Activated T-cell treated with anti-CD3 and anti-CD28 coated beads for 24 hours (primary cell): ENCODE measurements at regions not wholly inside any gene's neighbourhood (a gene's known extent, or its start where the extent isn't known, plus 50 kb on each side); places are given as distances from the start of the nearest gene placed in this dataset.

Experiments
- DNase-seq: peaks from one replicate; pipeline ENCODE4 v3.0.0-alpha.2; 2020; ENCODE audit warnings: low read depth

DNA sequence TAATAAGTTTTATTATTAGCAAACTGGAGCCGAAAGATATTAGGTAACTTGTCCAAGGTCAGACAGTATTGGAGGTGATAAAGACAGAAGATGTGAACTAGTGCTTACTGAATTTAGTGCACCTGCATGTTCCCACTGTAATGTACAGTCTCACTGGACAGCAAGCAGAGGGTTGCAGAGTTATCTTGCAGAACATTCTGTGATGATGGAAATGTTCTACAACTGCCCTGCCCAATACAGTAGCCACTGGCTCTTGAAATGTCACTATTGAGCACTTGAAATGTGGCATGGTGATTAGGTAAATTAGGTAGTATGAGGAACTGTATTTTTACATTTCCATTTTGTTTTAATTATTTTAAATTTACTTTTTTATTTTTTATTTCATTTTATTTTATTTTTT is 356.6 kb downstream of the EPHA4 start:
- DNase-seq: no peak

DNA sequence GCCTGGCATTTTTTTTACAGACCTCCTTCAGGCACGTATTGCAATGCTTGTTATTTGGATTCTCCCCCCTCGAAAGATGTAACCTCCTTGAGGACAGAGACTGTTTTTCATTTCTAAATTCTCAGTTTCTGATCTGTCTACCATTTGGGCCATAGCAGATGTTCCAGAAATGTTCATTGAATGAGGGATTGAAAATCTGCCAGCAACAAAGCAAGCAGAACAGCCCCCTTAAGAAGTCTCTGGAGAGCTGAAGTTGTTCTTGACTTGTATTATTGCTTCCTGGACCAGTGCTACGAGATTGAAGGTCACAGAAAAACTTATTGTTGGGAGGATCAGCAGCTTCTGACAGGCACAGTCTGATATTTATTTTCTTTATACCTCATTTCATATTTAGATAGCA is 355.5 kb downstream of the EPHA4 start:
- DNase-seq: no peak

GRCh38 chr2:221225752-221226151 is 346.4 kb downstream of the EPHA4 start:
- DNase-seq: no peak

- DNase-seq: no peak
Measured at GRCh38 chr2:221228214-221228769, 343.8 kb downstream of the EPHA4 start.

DNA sequence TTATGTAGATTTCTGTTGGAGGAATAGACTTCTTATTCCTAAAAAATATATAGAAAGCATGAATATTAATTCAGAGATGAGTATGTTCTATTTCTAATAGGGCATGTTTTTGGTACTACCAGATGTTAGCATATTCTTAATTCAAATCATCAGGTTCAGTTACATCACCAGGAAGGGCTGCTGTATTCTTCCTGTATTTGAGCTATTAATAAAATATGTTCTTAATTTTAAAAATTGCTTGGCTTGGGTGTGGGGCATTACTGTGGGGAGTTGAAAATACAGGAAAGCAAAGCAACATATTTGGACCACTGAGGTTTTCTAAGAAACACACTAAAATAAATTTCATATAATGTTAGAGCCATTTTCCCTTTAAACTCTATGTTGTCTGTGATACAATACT is 343.0 kb downstream of the EPHA4 start:
- no peak for DNase-seq

- no peak for DNase-seq
Measured at GRCh38 chr2:221231511-221231910, 340.6 kb downstream of the EPHA4 start.

DNA sequence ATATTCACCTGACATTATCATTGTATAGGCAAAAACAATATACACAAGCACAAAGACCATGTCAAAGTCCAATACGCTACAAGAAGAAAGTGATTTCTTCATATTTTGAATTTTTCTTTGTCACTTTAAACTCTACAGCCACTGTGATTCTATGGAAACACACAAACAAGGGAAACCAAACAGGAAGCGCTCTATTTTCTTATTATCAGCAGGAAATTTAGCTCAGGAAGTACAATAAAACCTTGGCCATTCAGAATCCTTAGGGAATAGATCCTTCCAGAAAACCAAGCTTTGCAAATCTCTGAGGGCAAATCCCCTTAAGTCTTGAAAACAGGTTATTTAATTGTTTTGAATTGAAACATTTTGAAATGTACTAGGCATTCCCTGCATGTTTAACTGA is 336.2 kb downstream of the EPHA4 start:
- DNase-seq: no peak

- no peak for DNase-seq
Measured at GRCh38 chr2:221241072-221241471, 331.0 kb downstream of the EPHA4 start.

- DNase-seq: no peak
Measured at GRCh38 chr2:221243771-221244170, 328.3 kb downstream of the EPHA4 start.

GRCh38 chr2:221245045-221245444 is 327.1 kb downstream of the EPHA4 start:
- DNase-seq: no peak

DNA sequence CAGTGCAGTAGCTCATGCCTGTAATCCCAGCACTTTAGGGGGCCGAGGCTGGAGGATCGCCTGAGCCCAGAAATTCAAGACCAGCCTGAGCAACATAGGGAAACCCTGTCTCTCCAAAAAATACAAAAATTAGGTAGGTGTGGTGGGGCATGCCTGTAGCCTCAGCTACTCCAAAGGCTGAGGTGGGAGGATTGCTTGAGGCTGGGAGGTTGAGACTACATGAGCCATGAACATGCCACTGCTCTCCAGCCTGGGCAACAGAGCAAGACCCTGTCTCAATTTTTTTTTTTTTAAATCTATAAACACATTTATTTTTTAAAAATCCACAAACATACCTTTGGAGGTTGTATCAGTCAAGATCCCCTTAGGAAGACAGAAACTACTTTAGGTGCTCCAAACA is 326.3 kb downstream of the EPHA4 start:
- DNase-seq: no peak

DNA sequence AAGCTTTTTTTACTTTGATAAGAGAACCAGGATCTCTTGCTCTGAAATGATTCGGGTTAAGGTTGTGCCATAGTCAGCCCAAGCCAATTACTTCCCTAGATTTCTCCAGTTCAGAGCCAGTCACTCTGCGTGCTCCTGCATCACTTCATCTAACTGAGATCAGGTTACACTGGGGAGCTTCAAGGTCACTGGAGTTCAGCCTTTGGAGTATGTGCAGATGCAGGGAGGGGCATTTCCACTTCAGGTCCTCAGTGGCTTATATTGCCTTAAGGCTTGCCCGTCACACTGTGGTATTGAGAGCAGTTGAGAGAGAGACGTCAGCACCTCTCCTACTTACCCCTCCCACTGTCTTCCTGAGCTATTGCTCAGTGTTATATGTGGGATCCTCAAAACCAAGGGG is 317.8 kb downstream of the EPHA4 start:
- no peak for DNase-seq

DNA sequence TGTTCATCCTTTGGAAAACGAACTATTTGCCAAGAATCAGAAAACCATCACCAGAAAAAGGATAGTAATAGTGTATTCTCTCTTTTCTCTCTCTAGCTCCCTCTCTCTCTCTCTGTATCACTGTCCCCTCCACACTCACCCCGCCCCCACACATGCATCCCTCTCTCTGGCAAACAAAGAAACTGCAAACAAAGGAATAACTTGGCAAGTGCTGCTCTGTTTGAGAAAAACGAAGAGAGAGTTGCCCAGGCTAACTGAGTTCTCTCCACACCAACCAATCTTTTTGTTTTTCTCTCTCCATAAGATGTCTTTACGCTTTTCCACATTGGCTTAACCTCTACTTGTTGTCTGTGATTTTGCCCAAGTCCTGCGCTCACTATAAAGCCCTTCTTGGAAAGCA is 316.2 kb downstream of the EPHA4 start:
- no peak for DNase-seq

- DNase-seq: no peak
Measured at GRCh38 chr2:221258464-221258863, 313.6 kb downstream of the EPHA4 start.

- DNase-seq: no peak
Measured at GRCh38 chr2:221262651-221263050, 309.5 kb downstream of the EPHA4 start.

- no peak for DNase-seq
Measured at GRCh38 chr2:221263573-221263972, 308.5 kb downstream of the EPHA4 start.

DNA sequence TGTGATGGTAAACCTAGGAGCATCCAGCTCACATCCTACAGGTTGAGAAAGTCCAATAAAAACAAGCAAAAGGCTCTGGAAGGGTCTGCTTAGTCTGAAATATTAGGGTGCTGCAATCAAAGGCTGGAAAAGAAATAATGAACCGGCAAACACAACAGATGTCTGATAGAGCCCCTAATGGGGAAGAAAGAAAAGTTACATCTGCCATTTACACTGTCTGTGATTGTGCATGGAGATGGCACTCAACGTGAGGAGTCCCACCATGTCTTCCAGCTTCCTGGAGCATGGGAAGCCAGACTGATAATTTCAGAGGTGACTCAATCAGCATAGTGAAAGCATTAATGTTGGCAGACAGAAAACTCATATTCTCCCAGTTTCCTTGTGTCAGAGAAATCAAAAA is 307.8 kb downstream of the EPHA4 start:
- no peak for DNase-seq

DNA sequence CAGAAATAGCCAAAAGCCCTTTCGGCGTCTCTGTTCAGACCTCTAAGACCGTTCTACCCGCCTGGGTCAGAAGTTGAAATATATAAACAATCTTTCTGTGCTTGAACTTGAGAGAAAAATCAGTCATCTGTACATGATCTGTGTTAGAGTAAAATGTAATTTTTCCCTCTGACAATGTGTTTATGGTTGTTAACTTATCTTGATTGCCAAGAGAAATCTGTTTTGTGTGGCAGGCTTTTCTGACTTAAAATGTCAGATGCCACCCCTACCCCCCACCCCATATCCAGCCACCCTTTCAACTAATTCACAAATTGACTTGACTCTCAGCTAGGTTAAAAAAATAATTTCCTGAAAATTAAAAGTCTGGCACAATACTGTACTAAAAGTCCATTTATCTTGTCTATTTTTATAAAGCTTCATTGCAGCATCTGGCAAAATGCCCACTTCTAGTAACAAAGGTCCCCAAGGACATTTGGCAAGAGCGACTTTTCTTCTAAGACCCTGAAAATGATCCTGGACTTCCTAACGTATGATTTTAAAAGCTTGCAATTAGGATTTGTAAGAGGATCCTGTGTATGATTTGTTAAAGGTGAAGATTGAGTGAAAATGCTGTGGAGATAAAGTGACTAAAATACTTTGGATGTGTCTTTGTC is 304.2 kb downstream of the EPHA4 start:
- DNase-seq: no peak

- no peak for DNase-seq
Measured at GRCh38 chr2:221268631-221269030, 303.5 kb downstream of the EPHA4 start.

GRCh38 chr2:221270806-221271205 is 301.3 kb downstream of the EPHA4 start:
- DNase-seq: no peak

DNA sequence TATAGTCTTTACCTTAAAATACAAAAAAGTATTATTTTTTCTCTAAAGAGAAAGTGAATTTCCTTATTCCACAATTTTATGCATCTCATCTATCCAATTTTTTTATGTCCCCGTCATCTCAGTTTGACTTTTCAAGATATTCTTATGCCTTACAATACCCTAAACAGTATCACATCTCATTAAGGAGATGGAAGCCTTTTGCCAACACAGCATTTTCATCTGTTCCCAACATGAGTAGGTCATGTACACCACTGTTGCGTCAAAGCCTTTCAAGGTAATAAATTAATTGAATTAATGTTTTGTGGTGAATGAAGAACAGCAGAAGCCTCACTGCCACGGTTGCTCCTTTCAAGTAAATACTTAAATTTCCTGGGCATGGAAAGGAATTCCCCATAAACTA is 299.4 kb downstream of the EPHA4 start:
- no peak for DNase-seq

DNA sequence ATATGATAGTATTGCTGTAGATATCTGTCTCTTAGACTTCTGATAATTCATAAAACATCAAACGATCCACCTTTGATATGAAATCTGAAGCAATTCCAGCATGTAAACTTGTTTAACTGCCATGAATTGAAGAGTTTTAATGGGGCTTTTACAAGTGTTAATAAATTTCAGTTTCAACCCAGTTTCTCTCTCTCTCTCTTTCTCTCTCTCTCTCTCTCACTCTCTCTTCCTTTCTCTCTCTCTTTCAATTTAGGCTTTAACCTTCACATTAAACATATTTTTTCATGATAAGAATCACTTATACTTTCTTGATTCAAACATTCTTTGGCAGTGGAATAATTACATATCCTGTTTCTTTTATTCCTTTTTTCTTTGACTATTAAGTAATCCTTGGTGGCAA is 296.1 kb downstream of the EPHA4 start:
- no peak for DNase-seq

GRCh38 chr2:221276601-221277000 is 295.5 kb downstream of the EPHA4 start:
- no peak for DNase-seq

DNA sequence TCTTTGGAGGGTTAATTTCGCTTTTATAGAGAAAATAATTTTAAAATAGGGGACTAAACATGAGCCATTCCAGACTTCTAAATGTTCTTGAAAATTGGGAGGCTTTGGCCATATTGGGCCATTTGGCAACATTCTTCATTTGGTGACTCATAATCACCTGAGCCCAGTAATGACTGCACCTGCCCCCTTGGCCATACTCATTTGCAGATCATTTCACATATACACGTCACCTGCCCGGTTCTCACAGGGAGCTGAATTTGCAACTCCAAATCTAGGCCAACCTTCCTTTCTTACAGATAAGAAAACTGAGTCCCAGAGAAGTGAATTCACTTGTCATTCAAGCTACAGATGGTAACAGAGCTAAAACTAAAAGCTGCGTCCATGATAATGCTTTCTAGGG is 289.7 kb downstream of the EPHA4 start:
- no peak for DNase-seq
